Upper lobe of right lung (tissue), 1 donor: ENCODE measurements at regions not wholly inside any gene's neighbourhood (a gene's known extent, or its start where the extent isn't known, plus 50 kb on each side); places are given as distances from the start of the nearest gene placed in this dataset.

Experiments
- ATAC-seq: fragments of 200-7000 bp; cut with Tn5 transposase; one replicate; pipeline ENCODE4 v1.9.1; 2020; ENCODE audit warnings: mild to moderate bottlenecking, moderate library complexity
- DNase-seq: peaks from one replicate; pipeline ENCODE4 v3.0.0-alpha.2; 2020
- H3K27ac ChIP-seq: fragments of 200-600 bp; one replicate; pipeline ENCODE4 v1.8.0; 2022
- H3K27me3 ChIP-seq: fragments of 200-600 bp; one replicate; pipeline ENCODE4 v1.8.0; 2022; ENCODE audit warnings: mild to moderate bottlenecking
- H3K36me3 ChIP-seq: fragments of 200-600 bp; one replicate; pipeline ENCODE4 v1.8.0; 2022
- H3K4me1 ChIP-seq: fragments of 200-600 bp; one replicate; pipeline ENCODE4 v1.8.0; 2022
- H3K4me3 ChIP-seq: fragments of 200-600 bp; one replicate; pipeline ENCODE4 v1.8.0; 2022; ENCODE audit warnings: mild to moderate bottlenecking
- H3K9me3 ChIP-seq: fragments of 200-600 bp; one replicate; pipeline ENCODE4 v1.8.0; 2022
- CTCF ChIP-seq: fragments of 200-600 bp; IDR thresholded peaks from one replicate; pipeline ENCODE4 v1.8.0; 2022; ENCODE audit warnings: antibody characterized with exemption
- intact Hi-C: fragments of 100-400 bp; cut with DNase I; formaldehyde crosslinking; loops from one replicate; pipeline ENCODE4 v1.11.0; 2022
- donor health status: DM: no; HTN: yes; CAD: no; lungs with severe emphysema.

- no peaks in the 10 kb centered on the region for H3K4me1 ChIP-seq
- no peaks in the 10 kb centered on the region for H3K27me3 ChIP-seq
- no peak overlapping the region for H3K27ac ChIP-seq
Observed at GRCh38 chr6:81818901-81819361, 66.5 kb upstream of the TENT5A start.

GRCh38 chr6:81816380-81816779 lies 63.9 kb upstream of the TENT5A start:
- H3K9me3 ChIP-seq = no peaks in the 10 kb centered on the region
- no peaks in the 10 kb centered on the region for H3K4me1 ChIP-seq
- no peaks in the 10 kb centered on the region for H3K36me3 ChIP-seq
- no peaks in the 10 kb centered on the region for H3K27me3 ChIP-seq
- DNase-seq (no peak), ATAC-seq (no peak)
- TF ChIP-seq CTCF = no peak
- H3K27ac ChIP-seq = no peak overlapping the region
- H3K4me3 ChIP-seq = no peak overlapping the region
- intact Hi-C loops = no loop called here

More at GRCh38 chr6:81818901-81819361, 66.5 kb upstream of the TENT5A start:
- H3K9me3 ChIP-seq = no peaks in the 10 kb centered on the region
- H3K4me3 ChIP-seq = no peak overlapping the region
- DNase-seq (no peak), ATAC-seq (peak; percentile 9)
- no peaks in the 10 kb centered on the region for H3K36me3 ChIP-seq
- no peak for TF ChIP-seq CTCF
- intact Hi-C loops = no loop called here

GRCh38 chr6:81814370-81815076 lies 62.0 kb upstream of the TENT5A start:
- H3K36me3 ChIP-seq = no peaks in the 10 kb centered on the region
- no peak for TF ChIP-seq CTCF
- no peaks in the 10 kb centered on the region for H3K9me3 ChIP-seq
- H3K4me3 ChIP-seq = no peak overlapping the region
- DNase-seq = no peak
- H3K27ac ChIP-seq = peak overlapping the region; percentile 30
- intact Hi-C loops = no loop called here
- no peaks in the 10 kb centered on the region for H3K27me3 ChIP-seq
- peak; percentile 87 for ATAC-seq
- H3K4me1 ChIP-seq = peaks cover 4% of the 10 kb centered on the region

DNA sequence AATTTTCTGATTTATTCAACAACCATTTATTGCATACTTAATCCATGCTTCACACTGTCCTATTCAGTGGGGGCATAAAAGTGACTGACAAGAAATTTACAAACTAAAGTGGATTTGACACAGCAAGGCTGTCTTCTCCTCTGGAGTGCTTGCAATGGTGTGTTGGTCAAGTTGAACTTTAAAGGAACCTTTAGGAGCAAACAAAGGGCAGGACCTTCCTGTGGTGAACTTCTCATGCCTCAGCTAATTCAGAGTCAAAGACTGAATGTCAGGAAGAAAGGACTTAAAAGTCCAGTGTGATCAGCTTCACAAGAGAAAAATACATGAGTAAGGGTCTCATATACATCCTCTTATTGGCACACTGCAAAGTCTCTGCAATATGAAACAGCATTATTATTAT lies 60.8 kb upstream of the TENT5A start:
- intact Hi-C loops = no loop called here
- ATAC-seq (no peak), DNase-seq (no peak)
- Histone ChIP-seq H3K9me3 (no peaks in the 10 kb centered on the region), H3K27me3 (no peaks in the 10 kb centered on the region), H3K36me3 (no peaks in the 10 kb centered on the region), H3K4me3 (no peak overlapping the region), H3K4me1 (peaks cover 11% of the 10 kb centered on the region), H3K27ac (no peak overlapping the region)
- TF ChIP-seq CTCF = no peak

DNA sequence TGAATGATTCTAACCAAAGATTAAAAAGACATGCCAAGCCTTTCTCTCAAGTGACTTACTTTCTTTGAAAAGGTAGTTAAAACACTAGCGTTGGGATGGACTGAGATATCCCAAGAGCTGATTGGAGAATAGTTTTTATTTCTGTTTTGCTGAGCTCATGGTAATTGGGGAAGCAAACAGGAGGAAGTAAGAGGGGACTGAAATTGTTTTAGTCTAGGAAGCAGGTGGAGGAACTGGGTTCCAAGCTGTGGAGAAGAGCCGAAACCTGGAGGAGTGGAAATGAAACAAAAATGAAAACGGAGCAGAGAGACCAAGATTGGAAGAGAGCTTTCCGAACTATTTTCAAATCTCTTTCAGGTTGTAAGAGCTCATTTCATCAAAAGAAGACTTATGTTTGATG lies 59.9 kb upstream of the TENT5A start:
- no peaks in the 10 kb centered on the region for H3K36me3 ChIP-seq
- H3K9me3 ChIP-seq = no peaks in the 10 kb centered on the region
- intact Hi-C loops = no loop called here
- DNase-seq (no peak), ATAC-seq (peak; percentile 53)
- H3K4me1 ChIP-seq = peaks cover 16% of the 10 kb centered on the region
- no peaks in the 10 kb centered on the region for H3K27me3 ChIP-seq
- H3K27ac ChIP-seq = no peak overlapping the region
- TF ChIP-seq CTCF = no peak
- H3K4me3 ChIP-seq = no peak overlapping the region
